MM.1S (cell line): ENCODE measurements at regions not wholly inside any gene's neighbourhood (a gene's known extent, or its start where the extent isn't known, plus 50 kb on each side); places are given as distances from the start of the nearest gene placed in this dataset.

Experiments
- DNase-seq: peaks from one replicate; pipeline ENCODE4 v3.0.0-alpha.2; 2015
- H2AFZ ChIP-seq: fragments of 300-600 bp; sonication (generic); 2 replicates; pipeline ENCODE4 v1.6.0; 2016; ENCODE audit warnings: antibody characterized with exemption, low read length
- H3F3A ChIP-seq: fragments of 300-600 bp; sonication (generic); 2 replicates; pipeline ENCODE4 v1.6.1; 2016; ENCODE audit warnings: mild to moderate bottlenecking, antibody characterized with exemption, low read length, moderate library complexity, mixed read lengths; ENCODE audit not compliant: insufficient read depth
- H3K27ac ChIP-seq: fragments of 300-600 bp; sonication (generic); 2 replicates; pipeline ENCODE4 v1.5.1; 2016; ENCODE audit warnings: mild to moderate bottlenecking, low read length
- H3K27me3 ChIP-seq: fragments of 300-600 bp; sonication (generic); replicated peaks from 2 replicates; pipeline ENCODE4 v1.6.0; 2016; ENCODE audit warnings: low read length; ENCODE audit not compliant: insufficient read depth
- H3K36me3 ChIP-seq: fragments of 300-600 bp; sonication (generic); replicated peaks from 2 replicates; pipeline ENCODE4 v1.6.1; 2016; ENCODE audit warnings: mild to moderate bottlenecking, low read length, mixed read lengths; ENCODE audit not compliant: insufficient read depth
- H3K4me1 ChIP-seq: fragments of 300-600 bp; sonication (generic); 2 replicates; pipeline ENCODE4 v1.6.1; 2016; ENCODE audit warnings: low read length, mixed read lengths
- H3K4me2 ChIP-seq: fragments of 300-600 bp; sonication (generic); 2 replicates; pipeline ENCODE4 v1.6.0; 2016; ENCODE audit warnings: low read depth, low read length
- H3K4me3 ChIP-seq: fragments of 300-600 bp; sonication (generic); 2 replicates; pipeline ENCODE4 v1.5.1; 2016; ENCODE audit warnings: low read length, mixed read lengths
- H3K79me2 ChIP-seq: fragments of 300-600 bp; sonication (generic); 2 replicates; pipeline ENCODE4 v1.6.1; 2016; ENCODE audit warnings: mixed run types, low read length, mixed read lengths
- H3K9ac ChIP-seq: fragments of 300-600 bp; sonication (generic); 2 replicates; pipeline ENCODE4 v1.6.1; 2016; ENCODE audit warnings: low read length, mixed read lengths
- H3K9me2 ChIP-seq: fragments of 300-600 bp; sonication (generic); replicated peaks from 2 replicates; pipeline ENCODE4 v1.6.1; 2016; ENCODE audit warnings: mild to moderate bottlenecking, low read length, mixed read lengths; ENCODE audit not compliant: insufficient read depth
- H3K9me3 ChIP-seq: fragments of 300-600 bp; sonication (generic); replicated peaks from 2 replicates; pipeline ENCODE4 v1.6.1; 2016; ENCODE audit warnings: mild to moderate bottlenecking, low read length, mixed read lengths; ENCODE audit not compliant: insufficient read depth
- H4K20me1 ChIP-seq: fragments of 300-600 bp; sonication (generic); 2 replicates; pipeline ENCODE4 v1.6.1; 2016; ENCODE audit warnings: mild to moderate bottlenecking, low read length, moderate library complexity, mixed read lengths; ENCODE audit not compliant: insufficient read depth
- EZH2 ChIP-seq: fragments of 300-600 bp; sonication (generic); optimal IDR thresholded peaks from 2 replicates; pipeline ENCODE3; 2017; ENCODE audit warnings: low read depth, mild to moderate bottlenecking, antibody characterized with exemption, low read length, mixed read lengths
- EZH2phosphoT487 ChIP-seq: fragments of 300-600 bp; sonication (generic); IDR thresholded peaks from 2 replicates; pipeline ENCODE4 v1.6.1; 2018; ENCODE audit warnings: antibody characterized with exemption, low read length
- TF ChIP-seq, protein P1 (sequence below): fragments of 300-600 bp; sonication (generic); IDR thresholded peaks from 2 replicates; pipeline ENCODE4 v1.5.1; 2016; ENCODE audit warnings: antibody characterized with exemption, low read length, mixed read lengths

DNA sequence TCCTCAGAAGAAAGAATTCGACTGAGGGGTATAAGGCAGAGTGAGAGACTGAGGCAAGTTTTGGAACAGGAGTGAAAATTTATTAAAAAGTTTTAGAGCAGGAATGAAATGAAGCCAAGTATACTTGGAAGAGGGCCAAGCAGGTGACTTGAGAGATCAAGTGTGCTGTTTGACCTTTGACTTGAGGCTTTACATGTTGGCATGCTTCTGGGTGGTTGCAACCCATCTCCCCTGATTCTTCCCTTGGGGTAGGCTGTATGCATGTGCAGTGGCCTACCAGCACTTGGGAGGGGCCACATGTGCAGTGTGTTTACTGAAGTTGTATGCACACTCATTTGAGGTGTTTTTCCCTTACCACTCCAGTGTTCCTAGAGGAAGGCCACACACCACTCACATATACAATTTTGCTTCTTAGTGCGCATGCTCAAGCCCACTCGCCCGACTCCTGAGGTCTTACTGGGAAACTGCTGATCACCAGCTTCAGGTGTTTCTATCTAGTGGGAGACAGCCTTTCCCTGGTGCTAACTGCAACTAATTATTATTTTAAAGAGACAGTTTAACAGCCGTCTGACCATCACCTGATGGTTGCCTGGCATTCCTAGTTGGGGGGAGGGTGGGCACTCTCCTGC, 61.5 kb upstream of the CADPS start:
- H3K27me3 ChIP-seq, result no peaks in the 10 kb centered on the region
- no peaks in the 10 kb centered on the region for H3F3A ChIP-seq
- H3K27ac ChIP-seq, result no peak overlapping the region
- H3K9me2 ChIP-seq, result no peaks in the 10 kb centered on the region
- DNase-seq, result no peak
- H3K9ac ChIP-seq, result no peak overlapping the region
- H3K4me1 ChIP-seq, result peaks cover 7% of the 10 kb centered on the region; the same call in 1 of the 2 replicates
- no peak overlapping the region for H3K4me3 ChIP-seq
- no peak for TF ChIP-seq EZH2
- TF ChIP-seq, protein P1, sequence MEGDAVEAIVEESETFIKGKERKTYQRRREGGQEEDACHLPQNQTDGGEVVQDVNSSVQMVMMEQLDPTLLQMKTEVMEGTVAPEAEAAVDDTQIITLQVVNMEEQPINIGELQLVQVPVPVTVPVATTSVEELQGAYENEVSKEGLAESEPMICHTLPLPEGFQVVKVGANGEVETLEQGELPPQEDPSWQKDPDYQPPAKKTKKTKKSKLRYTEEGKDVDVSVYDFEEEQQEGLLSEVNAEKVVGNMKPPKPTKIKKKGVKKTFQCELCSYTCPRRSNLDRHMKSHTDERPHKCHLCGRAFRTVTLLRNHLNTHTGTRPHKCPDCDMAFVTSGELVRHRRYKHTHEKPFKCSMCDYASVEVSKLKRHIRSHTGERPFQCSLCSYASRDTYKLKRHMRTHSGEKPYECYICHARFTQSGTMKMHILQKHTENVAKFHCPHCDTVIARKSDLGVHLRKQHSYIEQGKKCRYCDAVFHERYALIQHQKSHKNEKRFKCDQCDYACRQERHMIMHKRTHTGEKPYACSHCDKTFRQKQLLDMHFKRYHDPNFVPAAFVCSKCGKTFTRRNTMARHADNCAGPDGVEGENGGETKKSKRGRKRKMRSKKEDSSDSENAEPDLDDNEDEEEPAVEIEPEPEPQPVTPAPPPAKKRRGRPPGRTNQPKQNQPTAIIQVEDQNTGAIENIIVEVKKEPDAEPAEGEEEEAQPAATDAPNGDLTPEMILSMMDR, result no peak
- TF ChIP-seq EZH2phosphoT487, result no peak
- no peaks in the 10 kb centered on the region for H3K79me2 ChIP-seq
- H2AFZ ChIP-seq, result no peak overlapping the region
- no peaks in the 10 kb centered on the region for H3K36me3 ChIP-seq
- no peaks in the 10 kb centered on the region for H3K9me3 ChIP-seq
- no peaks in the 10 kb centered on the region for H4K20me1 ChIP-seq
- H3K4me2 ChIP-seq, result no peak overlapping the region

GRCh38 chr3:62938583-62938982, 63.4 kb upstream of the CADPS start:
- no peak overlapping the region for H3K9ac ChIP-seq
- no peaks in the 10 kb centered on the region for H4K20me1 ChIP-seq
- H3K36me3 ChIP-seq, result no peaks in the 10 kb centered on the region
- H3K4me1 ChIP-seq, result peaks cover 7% of the 10 kb centered on the region; the same call in 1 of the 2 replicates
- H3K27me3 ChIP-seq, result no peaks in the 10 kb centered on the region
- no peak overlapping the region for H3K27ac ChIP-seq
- no peak overlapping the region for H2AFZ ChIP-seq
- no peaks in the 10 kb centered on the region for H3K79me2 ChIP-seq
- TF ChIP-seq EZH2 (no peak), EZH2phosphoT487 (no peak)
- TF ChIP-seq, protein P1, result no peak
- H3K4me2 ChIP-seq, result no peak overlapping the region
- H3K9me3 ChIP-seq, result no peaks in the 10 kb centered on the region
- no peaks in the 10 kb centered on the region for H3K9me2 ChIP-seq
- H3K4me3 ChIP-seq, result no peak overlapping the region
- no peak for DNase-seq
- H3F3A ChIP-seq, result no peaks in the 10 kb centered on the region

DNA sequence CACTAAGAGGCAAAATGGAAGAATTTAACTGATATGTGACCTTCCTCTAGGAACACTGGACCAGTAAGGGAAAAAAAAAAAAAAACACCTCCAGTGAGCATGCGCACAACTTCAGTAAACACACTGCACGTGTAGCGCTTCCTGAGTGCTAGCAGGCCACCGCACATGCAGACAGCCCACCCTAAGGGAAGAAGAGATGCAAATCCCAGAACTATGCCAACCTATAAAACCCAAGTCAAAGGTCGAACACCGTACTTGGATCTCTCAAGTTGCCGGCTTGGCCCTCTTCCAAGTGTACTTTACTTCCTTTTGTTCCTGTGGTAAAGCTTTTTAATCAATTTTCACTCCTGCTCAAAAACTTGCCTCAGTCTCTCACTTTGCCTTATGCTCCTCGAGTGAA, 64.5 kb upstream of the CADPS start:
- Histone ChIP-seq H3K4me1 (peaks cover 7% of the 10 kb centered on the region; the same call in 1 of the 2 replicates), H3K27me3 (no peaks in the 10 kb centered on the region), H3F3A (no peaks in the 10 kb centered on the region), H3K79me2 (no peaks in the 10 kb centered on the region), H3K27ac (no peak overlapping the region), H3K9me3 (no peaks in the 10 kb centered on the region), H3K9ac (no peak overlapping the region), H3K36me3 (no peaks in the 10 kb centered on the region), H3K9me2 (no peaks in the 10 kb centered on the region), H3K4me3 (no peak overlapping the region), H2AFZ (no peak overlapping the region), H4K20me1 (no peaks in the 10 kb centered on the region), H3K4me2 (peak overlapping the region; percentile 55; the same call in 1 of the 2 replicates)
- DNase-seq, result no peak
- TF ChIP-seq EZH2 (no peak), EZH2phosphoT487 (no peak)
- TF ChIP-seq, protein P1, result no peak
